HG03064 (cell line): ENCODE measurements at regions not wholly inside any gene's neighbourhood (a gene's known extent, or its start where the extent isn't known, plus 50 kb on each side); places are given as distances from the start of the nearest gene placed in this dataset.

Source experiments
- ATAC-seq: cut with Tn5 transposase; IDR thresholded peaks from one replicate; pipeline ENCODE4 v1.9.1; 2021; ENCODE audit warnings: low read depth; ENCODE audit not compliant: unreplicated experiment

GRCh38 chr11:116278076-116278475 lies 494.7 kb downstream of the BUD13 start:
- ATAC-seq, result no peak

GRCh38 chr11:116276051-116277044 lies 496.4 kb downstream of the BUD13 start:
- no peak for ATAC-seq

- ATAC-seq, result no peak
These were observed 497.2 kb downstream of the BUD13 start for GRCh38 chr11:116275635-116276034.

GRCh38 chr11:116274521-116274920 lies 498.3 kb downstream of the BUD13 start:
- no peak for ATAC-seq

- ATAC-seq, result no peak
These were observed 500.5 kb downstream of the BUD13 start for GRCh38 chr11:116272181-116272789.

- no peak for ATAC-seq
These were observed 501.3 kb downstream of the BUD13 start for GRCh38 chr11:116271479-116271878.

- no peak for ATAC-seq
These were observed 505.6 kb downstream of the BUD13 start for GRCh38 chr11:116267146-116267545.

- ATAC-seq, result no peak
These were observed 509.0 kb downstream of the BUD13 start for GRCh38 chr11:116263770-116264169.

- ATAC-seq, result no peak
These were observed 509.8 kb downstream of the BUD13 start for GRCh38 chr11:116263019-116263418.

- no peak for ATAC-seq
These were observed 510.4 kb downstream of the BUD13 start for GRCh38 chr11:116262370-116262769.

DNA sequence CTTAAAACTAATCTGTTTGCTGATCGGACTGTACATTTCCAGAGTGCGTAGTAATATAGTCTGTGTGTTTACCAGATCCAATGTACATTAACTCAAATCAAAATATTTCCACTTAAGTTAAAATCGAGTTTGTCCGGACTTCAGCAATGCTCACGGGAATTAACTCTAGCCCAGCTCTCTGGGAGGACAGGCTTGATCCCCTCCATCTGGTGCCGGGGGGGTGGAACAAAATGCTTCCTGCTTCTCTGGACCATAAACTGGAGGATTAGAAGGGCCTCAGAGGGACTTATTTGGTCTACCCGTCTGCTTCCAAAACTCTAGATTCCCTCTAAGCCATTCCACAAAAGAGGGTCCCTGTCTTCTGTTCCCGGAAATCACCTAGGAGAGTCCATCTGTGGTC lies 511.2 kb downstream of the BUD13 start:
- ATAC-seq, result no peak

GRCh38 chr11:116258821-116259220 lies 514.0 kb downstream of the BUD13 start:
- no peak for ATAC-seq

DNA sequence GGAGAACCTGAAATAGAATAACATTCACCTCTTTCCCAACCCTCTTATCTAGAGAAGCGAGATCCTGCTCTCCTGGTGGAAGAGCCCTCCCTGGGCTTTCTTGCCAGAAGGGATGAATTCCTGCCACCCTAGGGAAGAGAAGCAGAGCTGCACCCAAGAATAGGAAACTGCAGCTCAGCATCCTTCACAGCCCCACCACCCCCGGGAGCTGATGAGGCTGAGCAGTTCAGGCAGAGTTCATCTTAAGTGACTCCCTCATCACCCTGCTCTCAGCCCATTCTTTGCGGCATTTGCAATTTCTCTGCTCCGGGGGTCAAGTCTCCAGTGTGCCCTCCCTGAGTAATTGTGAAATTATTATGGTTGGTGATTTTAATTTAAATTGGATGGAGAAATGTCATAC lies 514.9 kb downstream of the BUD13 start:
- no peak for ATAC-seq

DNA sequence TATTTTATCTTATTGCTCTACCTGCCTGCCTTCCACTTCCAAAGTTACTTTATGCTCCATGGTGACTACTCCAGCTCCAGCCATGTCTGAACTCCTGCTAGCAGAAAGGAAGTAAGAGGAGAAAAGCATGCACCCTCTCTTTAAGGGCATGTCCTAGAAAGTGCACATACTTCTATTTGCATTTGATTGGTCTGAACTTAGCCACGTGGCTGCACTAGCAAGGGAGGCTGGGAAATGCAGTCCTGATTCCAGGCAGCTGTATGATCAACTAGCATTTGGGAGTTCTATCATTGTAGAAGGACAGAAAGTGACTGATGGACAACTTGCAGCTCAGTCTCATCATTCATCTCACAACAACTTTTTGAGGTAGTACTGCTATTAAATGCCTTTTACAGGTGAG lies 515.7 kb downstream of the BUD13 start:
- no peak for ATAC-seq

GRCh38 chr11:116256215-116256614 lies 516.6 kb downstream of the BUD13 start:
- ATAC-seq, result no peak

- ATAC-seq, result no peak
These were observed 517.4 kb downstream of the BUD13 start for GRCh38 chr11:116255321-116255953.

DNA sequence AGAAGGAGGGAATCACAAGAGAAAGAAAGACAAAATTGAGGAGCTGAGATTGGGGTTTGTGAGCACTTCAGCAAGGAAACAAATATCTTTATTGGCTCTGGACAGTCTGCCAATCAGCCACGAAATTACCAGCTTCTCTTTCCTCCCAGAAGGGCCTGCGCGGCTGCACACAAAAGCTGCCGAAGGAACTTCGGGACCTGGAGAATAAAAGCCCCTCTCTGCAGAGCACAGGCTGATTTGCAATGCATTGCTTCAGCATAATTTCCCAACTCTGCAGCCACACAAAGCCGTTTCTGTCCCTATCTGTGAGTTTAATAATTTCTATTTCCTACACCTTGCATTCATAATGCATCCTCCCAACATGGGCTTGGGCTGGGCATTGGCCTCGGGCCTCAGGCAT lies 522.6 kb downstream of the BUD13 start:
- no peak for ATAC-seq

DNA sequence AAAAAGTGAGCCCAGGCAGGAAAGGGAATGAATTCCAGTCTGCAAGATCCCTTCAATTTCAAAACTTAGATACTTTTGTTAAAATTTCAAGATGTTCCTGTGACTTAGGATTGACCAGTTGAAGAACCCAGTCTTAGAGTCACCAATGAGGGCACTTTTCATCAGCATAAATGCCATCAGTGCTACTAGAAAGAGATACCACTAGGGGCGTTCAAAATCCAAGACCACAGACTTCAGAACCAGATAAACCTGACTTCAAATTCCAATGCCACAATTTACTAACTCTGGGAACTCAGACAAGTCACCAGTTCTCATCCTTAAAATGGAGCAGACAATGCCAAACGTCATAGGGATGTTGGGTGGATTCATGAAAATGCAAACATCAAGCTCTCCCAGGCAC lies 523.2 kb downstream of the BUD13 start:
- ATAC-seq, result no peak

DNA sequence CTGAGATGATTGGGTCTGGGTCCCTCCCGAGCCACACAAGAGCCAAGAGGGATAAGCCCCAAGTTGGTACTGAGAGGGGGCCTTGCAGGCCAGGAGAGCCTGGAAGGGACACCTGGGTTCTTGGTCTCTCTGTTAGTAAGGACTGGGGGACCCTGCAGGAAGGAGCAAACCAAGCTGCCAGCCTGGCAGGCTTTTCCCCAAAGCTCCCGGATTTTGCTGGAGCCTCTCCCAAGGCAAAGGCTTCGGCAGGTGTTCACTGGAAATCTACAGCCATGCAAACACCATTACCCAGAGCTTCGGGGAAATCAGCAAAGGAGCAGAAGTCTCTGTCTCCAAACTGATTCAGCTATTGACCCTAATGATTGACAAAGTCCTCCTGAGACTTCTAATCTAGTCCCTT lies 527.9 kb downstream of the BUD13 start:
- ATAC-seq, result no peak

GRCh38 chr11:116244439-116244838 lies 528.3 kb downstream of the BUD13 start:
- ATAC-seq, result no peak

GRCh38 chr11:116243991-116244390 lies 528.8 kb downstream of the BUD13 start:
- no peak for ATAC-seq
